GM18520 (cell line): ENCODE measurements at regions not wholly inside any gene's neighbourhood (a gene's known extent, or its start where the extent isn't known, plus 50 kb on each side); places are given as distances from the start of the nearest gene placed in this dataset.

Experiments used
- ATAC-seq: cut with Tn5 transposase; IDR thresholded peaks from one replicate; pipeline ENCODE4 v1.9.1; 2021; ENCODE audit not compliant: unreplicated experiment

DNA sequence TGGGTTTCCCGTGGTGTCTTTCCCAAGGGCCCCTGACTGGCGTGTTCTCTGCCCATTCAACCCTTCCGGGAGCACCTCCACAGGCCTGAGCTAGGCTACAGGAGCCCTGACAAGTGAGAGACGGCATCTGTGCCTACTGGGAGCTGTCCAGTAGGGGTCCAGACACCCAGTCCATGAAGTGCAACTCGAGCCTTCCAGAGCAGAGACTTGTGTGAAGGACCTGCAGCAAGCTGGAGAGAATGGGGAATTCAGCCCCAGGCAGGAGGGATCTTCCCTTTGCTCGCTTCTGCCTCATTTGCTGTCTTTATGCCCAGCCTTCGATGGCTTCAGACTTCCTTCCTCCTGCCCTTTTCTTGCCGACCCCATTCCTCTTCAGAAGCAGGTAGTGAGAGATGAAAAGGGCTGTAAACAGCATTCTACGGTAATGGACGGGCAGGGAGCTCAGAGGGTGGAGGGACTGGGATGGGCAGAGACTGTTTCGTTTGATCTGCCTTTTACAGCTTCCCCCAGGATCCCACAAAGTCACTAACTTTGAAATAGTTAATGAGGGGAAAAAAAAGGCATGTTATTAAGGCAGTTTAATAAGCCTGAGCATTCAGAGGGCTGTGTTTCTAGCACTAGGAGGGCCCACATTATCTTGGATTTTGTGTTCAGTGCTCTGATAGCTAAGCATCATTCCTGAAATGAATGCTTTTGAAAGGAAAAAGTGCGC is 327.6 kb downstream of the FGF9 start:
- no peak for ATAC-seq

DNA sequence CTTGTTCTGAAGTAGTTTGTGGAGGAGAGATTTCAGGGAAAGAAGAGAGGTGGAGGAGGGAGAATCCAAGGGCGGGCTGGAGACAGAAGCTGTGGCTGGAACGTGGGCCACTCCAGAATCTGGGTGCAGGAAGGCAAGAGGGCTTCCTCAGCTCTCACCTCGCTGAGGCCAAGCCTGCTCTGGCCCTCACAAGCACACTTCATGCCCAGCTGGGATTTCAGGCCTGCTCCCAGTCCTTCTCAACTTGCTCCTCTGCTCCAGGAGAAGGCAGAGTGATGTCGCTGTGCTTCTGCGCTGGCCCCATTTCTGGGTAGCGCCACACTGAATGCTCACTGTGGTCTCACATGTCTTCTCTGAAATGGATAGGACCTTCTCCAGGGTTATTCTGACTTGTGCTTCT is 328.8 kb downstream of the FGF9 start:
- ATAC-seq, result no peak

DNA sequence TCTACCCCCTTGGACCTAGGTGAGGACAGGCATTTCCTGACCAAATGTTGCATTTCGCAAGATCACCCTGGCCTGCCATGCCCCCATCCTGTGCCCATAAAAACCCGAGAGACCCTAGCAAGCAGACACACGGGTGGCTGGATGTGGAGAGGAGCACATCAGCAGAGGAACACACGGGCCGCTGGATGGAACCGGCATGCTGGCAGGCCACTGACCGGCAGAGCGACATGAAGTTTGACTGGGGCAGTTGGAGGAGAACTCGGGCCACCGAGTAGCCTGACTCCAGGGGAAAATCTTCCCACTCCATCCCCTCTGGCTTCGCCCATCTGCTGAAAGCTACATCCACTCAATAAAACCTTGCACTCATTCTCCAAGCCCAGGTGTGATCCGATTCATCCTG is 329.3 kb downstream of the FGF9 start:
- ATAC-seq, result no peak

DNA sequence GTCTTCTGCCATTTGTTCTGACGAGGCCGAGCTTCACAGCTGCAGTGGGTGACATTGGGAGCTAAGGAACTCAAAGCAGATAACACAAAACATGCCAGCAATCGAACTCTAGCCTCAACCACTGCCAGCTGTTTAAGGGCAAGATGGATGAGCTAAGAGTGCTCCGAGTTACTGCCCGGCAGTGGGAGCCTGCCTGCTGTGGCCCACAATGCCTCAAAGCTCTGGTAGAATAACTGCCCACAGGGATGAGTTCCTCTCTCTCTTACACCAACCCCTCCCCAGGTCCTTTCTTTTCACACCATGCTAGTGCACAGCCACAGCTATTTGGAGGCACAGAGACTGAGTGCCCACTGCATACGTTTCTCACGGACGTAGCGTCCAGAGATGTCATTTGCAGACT is 330.5 kb downstream of the FGF9 start:
- no peak for ATAC-seq

DNA sequence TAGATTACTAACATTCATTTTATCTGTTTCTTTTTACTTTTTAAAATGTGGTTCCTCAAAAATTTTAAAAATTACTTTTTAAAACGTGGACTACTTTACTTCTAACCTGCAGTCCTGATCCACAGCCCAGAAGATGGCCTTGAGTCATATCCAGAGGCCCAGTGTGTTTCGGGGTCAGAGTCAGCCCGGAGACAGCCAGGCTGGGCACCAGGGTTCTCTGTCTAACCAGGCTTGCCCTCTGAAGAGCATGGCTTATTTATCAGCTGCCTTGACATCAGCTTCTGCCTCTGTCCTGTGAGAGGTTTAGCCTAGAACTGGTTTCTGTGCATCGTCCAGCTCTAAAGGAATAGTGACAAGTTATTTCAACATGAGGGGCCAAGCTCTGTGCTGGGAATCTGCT is 332.0 kb downstream of the FGF9 start:
- ATAC-seq, result no peak

DNA sequence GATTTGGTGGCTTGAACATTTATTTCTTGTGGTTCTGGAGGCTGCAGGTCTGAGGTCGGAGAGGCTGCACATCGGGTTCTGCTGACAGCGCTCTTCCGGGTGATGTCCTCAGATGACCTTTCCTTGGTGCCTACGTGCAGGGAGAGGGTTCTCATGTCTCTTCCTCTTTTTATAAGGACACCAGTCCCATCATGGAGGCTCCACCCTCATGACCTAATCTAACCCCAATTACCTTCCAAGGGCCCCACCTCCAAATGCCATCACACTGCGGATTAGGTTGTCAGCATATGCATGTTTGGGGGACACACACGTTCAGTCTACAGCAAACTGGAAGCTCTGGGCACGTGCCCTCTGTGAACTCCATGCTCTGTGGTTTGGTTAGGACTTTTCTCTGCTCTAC is 338.6 kb downstream of the FGF9 start:
- ATAC-seq, result no peak

DNA sequence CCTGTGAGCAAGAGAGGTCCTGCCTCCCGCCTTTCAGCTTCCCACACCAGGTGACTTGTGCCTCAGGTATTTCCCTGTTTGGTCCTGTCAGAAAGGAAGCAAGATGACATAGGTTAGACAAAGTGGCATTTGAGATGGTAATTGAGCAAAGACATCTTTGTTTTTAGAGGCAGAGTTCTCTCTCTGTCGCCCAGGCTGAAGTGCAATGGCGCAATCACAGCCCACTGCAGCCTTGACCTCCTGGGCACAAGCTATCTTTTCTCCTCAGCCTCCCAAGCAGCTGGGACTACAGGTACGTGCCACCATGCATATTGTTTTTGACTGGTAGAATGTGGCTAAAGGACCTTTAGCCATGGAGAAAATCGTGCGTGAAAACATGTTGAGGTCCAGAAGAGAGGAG is 339.1 kb downstream of the FGF9 start:
- ATAC-seq, result no peak

DNA sequence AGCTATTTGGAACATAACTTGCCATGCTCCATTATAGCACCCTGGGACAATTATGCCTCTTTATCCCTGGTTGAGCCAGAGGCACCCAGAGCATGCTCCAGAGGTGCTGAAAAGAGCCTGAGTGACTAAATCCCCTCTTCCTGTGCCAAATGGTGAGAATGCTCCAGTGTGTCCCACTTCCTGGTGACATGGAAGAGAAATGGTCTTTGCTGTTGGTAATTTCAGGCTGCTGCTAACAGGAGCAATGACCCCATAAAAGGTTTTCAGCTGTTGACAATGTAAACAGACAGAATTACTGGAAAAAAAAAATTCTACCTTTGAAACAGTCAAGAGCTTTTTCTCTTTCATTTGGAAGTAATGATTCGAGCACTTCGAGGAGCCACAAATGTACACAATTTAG is 341.8 kb downstream of the FGF9 start:
- no peak for ATAC-seq

DNA sequence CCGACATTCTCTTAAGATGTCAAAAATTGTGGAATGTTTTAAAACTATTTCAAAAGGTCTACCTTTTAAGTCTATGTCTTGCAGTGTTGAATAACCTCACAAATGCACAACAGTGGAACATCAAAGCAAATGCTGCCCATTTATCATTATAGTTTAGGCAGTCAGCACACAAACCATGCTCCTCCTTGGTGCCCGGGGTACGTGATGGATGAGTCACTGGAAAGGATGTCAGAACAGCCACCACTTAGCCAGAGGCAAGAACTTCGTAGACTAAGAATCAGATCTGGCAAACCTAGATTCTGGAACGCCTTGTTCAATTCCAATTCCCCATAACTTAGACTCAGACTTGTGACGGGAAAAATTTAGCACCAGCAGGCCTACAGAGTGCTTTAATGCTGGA is 343.6 kb downstream of the FGF9 start:
- ATAC-seq, result no peak

DNA sequence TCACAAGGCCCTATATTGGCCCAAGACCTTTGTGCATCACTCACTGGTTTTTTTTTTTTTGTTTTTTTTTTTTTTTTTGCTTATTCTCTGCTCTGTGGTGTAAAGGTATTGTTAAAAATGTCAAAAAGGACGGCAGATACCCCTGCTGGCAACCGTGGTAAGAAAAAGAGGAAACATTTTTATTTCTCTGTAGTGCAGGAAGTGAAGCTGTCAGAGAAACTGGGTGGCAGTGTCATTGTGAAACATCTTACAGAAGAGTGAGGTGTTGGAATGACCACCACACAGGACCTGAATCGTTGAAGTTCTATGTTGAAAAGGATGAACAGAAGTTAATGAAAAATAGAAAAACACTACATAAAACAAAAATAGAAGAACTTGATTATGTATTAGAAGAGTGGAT is 346.4 kb downstream of the FGF9 start:
- peak; percentile 84 for ATAC-seq

DNA sequence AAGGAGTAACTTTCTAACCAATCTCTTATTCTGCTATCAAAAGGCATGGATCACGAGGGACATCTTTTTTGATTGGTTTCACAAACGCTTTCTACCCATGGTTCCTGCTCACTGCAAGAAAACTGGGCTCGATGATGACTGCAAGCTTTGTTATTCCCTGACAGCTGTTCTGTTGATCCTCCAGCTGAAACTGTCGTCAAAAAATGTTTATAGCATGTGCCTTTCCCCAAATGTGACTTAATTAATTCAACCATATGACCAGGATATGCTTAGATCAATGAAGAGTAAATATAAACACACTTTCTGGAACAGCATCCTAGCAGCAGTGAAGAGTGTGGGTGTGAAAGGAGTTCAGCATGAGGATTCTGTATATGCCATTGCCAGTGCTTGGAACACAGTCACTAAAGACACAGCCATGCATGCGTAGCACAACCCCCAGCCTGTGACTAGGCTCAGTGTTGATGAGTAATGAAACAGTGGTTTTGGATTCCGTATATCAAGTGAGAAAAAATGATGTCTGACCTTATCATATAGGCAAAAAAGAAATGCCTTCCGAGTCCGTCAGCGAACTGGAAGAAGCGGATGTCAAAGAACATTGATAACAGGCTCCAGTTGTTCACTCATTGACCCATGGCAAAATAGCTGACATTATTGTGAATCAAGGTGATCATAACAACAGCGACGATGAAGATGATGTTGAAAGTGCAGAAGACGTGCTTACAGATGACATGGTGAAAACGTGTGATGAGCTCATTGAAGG is 347.4 kb downstream of the FGF9 start:
- no peak for ATAC-seq

DNA sequence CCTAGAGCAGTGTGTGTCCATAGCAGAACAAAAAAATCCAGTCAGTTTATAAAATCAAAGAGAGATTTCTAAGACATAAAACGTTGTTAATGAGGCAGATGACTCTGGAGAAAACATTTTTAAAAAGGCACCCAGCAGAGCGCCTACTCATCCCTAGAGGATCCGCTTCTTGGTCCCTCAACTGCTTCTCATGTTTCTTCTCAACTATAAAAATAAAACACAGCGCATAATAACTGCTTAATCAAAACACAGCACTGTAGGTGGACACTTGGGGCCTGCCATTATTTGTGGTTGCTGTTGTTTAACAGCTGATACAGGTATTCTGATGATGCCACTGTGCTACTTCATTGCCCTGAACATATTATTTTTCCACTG is 347.9 kb downstream of the FGF9 start:
- ATAC-seq, result no peak

DNA sequence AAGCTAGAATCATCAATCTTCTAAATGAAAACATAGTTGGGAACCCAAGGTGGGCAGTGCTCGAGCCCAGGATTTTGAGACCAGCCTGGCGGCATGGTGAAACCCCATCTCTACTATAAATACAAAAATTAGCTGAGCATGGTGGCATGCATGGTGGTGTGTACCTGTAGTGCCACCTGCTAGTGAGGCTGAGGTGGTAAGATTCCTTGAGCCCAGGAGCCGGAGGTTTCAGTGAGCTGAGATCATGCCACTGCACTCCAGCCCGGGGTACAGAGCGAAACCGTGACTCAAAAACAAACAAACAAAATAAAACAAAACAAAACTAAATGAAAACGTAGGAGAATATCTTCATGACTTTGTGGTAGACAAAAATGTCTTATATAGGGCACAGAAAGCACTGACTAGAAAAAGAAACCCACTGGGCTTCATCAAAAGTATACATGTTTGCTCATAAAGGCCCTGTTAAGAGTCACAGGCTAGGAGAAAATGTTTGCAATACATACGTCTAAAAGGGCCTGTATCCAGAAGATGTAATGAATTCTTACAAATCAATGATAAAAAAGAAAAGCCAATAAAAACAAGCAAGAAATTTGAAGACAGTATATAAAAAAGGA is 353.6 kb downstream of the FGF9 start:
- ATAC-seq, result no peak

DNA sequence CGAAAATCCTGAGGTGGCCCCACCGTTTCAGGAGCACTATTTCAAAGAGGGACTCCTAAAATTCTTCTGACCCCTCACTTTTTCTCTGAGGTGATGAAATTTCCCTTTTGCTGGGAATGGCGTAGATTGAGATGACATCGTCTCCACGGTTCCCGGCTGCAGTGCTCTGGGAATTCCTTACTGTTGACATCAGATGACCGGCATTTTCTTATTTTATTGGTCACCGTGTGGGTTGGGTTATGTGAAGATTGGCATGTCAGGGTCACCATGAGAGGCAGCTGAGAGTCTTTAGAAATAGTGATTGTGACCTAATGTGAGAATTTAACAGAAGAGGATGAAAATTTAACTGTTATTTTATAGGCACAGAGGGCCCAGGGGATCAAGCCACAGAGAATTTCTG is 356.7 kb downstream of the FGF9 start:
- ATAC-seq, result no peak

DNA sequence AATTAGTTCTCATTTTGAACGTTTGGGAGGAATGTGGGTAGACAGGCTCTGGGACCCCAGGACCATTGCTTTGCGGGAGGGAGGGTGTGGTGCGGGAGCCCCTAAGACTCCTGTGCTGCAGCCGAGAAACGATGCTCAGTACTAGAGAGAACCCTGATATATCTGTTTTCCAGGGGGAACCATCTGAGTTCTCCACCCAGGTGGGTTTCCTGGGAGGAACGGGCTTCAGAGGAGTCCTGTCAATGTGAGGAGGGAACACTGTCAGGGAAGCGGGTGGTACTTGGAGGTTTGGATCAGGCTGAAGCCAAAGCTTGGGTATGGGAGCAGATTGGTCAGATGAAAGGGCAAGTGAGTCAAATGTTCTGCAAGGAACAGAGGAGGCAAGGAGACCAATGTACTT is 358.0 kb downstream of the FGF9 start:
- no peak for ATAC-seq

DNA sequence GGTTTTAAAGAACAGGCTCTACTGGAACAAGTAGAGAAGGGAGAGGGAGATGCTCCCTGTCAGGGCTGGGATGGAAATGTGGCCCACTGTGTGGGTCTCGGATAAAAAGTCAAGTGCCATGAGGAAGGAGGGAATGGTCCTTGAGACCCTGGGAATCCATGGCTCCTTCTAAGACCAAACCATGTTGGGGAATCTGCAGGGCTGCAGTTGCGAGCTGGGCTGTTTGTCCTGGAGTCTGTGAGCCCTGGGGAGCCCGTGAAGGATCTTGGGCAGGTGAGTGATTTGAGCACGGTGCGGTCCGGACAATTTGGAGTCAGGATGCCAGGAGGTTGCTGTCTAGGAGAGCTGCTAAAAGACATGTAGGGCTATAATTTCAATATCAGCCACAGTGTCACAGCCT is 359.4 kb downstream of the FGF9 start:
- ATAC-seq, result no peak

DNA sequence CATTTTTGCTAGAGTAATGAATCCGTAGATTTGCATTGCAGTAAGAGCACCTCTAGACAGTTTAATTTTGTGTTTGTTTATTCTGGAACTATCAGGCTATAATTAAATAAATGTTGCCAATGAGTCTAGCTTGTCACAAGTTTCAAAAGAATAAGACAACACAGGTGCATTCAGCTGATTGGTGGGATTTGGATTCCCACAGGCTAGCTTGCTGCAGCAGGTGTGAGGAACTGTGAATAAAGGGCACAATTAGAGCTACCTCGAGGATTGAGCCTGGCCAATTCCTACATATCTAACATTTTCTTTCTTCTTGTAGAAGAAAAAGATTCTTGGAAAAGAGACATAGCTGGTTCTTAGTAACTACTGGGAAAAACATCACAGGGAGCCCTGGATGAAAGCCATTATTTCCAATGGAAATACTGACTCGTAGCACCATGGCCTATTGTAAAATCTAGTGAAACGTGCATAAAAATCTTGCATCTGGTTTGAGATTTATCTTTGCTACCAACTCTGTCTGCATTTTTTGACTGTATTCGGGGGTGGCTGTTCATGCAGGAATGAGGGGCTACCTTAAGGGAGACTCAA is 360.9 kb downstream of the FGF9 start:
- ATAC-seq, result no peak

DNA sequence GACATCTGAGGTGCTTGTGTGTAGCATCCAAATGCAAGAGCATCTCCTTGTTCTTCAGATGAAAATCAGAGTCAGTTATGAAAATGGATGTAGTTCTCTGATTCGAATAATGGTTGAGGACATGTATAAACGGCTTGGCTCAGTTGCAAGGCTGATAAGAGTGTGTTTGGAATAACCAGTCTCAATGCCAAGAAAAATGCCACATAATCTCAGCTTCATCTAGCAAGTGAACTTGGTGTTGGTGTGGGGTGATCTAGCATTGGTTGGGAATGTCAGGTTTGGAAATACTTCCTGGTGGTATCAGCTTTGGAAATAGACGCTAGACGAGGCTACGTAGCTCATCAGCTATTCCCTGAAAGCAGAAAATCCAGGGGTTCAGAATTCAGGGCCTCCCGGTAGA is 362.0 kb downstream of the FGF9 start:
- ATAC-seq, result no peak

DNA sequence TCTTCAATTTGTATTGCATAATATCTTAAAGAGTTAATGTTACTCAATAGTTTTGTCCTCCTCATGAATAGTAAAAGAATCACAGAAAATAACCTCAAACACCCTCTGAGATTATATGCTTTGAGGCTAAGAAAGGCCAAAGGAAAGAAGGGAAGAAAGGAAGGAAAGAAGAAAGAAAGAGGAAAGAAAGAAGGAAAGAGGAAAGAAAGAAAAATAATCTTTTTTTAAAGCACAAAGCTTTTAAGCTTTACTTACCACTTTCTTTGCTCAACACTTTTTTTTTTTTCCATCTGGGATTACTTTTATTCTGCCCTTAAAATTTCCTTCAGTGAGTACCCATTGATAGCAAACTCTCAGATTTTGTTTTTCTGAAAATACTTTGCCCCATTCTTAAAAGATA is 369.1 kb downstream of the FGF9 start:
- ATAC-seq, result no peak

DNA sequence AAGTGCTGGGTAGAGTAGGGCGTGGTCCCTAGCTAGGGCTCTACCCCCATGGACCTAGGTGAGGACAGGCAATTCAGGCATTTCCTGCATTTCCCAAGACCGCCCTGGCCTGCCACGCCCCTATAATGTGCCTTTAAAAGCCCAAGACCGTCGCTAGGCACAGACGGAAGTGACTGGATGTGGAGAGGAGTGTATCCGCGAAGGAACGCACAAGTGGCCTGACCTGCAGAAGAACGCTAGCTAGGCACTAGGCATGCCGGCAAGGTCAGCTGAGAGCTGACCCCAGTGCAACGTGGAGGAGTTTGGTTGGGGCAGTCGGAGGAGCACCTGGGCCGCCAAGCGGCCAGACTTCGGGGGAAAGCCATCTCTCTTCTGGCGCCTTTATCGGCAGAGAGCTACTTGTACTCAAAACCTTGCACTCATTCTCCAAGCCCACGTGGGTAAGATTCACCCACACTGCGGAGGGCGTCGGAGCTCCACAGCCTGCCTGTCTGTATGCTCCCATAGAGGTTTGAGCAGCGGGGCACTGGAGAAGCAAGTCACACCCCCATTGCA is 370.0 kb downstream of the FGF9 start:
- ATAC-seq, result no peak

DNA sequence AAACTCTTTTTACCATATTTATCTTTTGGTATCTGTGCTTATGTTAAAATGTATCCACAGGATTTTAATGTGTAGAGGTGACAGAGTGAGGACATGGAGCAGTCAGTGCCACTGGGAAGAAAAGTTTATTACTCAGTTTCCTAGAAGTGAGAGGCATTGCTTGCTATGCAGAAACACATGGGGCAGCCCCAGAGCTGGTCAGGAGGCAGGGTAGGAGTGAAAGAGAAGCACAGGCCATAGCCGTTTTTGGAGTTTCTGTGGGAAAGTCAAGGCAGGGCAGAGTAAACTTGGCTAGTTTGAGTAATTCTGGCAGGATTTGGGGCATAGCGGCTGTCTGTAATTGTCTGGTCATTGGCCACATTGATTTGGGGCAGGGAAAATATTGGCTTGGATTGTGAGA is 370.9 kb downstream of the FGF9 start:
- no peak for ATAC-seq
